IPS-NIHi7 (cell line): ENCODE measurements at regions not wholly inside any gene's neighbourhood (a gene's known extent, or its start where the extent isn't known, plus 50 kb on each side); places are given as distances from the start of the nearest gene placed in this dataset.

Source experiments
- DNase-seq: peaks from one replicate; pipeline ENCODE4 v3.0.0; 2012; ENCODE audit warnings: mixed read lengths; ENCODE audit errors: extremely low spot score

GRCh38 chr1:58909914-58910681 is 126.3 kb upstream of the JUN start:
- DNase-seq = no peak

GRCh38 chr1:58911841-58912499 is 128.1 kb upstream of the JUN start:
- no peak for DNase-seq

- no peak for DNase-seq
Measured at GRCh38 chr1:58914925-58915324, 131.1 kb upstream of the JUN start.

GRCh38 chr1:58917436-58917835 is 133.6 kb upstream of the JUN start:
- DNase-seq = no peak

GRCh38 chr1:58919226-58919958 is 135.5 kb upstream of the JUN start:
- no peak for DNase-seq

- DNase-seq = no peak
Measured at GRCh38 chr1:58919959-58920321, 136.1 kb upstream of the JUN start.

- DNase-seq = no peak
Measured at GRCh38 chr1:58921342-58921741, 137.5 kb upstream of the JUN start.

GRCh38 chr1:58921751-58922150 is 137.9 kb upstream of the JUN start:
- DNase-seq = no peak

GRCh38 chr1:58922302-58923089 is 138.6 kb upstream of the JUN start:
- DNase-seq = no peak

- DNase-seq = no peak
Measured at GRCh38 chr1:58923090-58923470, 139.2 kb upstream of the JUN start.

- no peak for DNase-seq
Measured at GRCh38 chr1:58924016-58924565, 140.2 kb upstream of the JUN start.

GRCh38 chr1:58924821-58925220 is 141.0 kb upstream of the JUN start:
- DNase-seq = no peak

- DNase-seq = no peak
Measured at GRCh38 chr1:58925247-58925646, 141.4 kb upstream of the JUN start.

- no peak for DNase-seq
Measured at GRCh38 chr1:58926152-58926551, 142.3 kb upstream of the JUN start.

- DNase-seq = no peak
Measured at GRCh38 chr1:58927041-58927721, 143.3 kb upstream of the JUN start.

- no peak for DNase-seq
Measured at GRCh38 chr1:58927722-58928085, 143.9 kb upstream of the JUN start.

GRCh38 chr1:58928514-58928913 is 144.7 kb upstream of the JUN start:
- DNase-seq = no peak

GRCh38 chr1:58929671-58930325 is 146.0 kb upstream of the JUN start:
- DNase-seq = peak; percentile 37

GRCh38 chr1:58931024-58931423 is 147.2 kb upstream of the JUN start:
- no peak for DNase-seq

GRCh38 chr1:58931756-58932155 is 147.9 kb upstream of the JUN start:
- no peak for DNase-seq
